IMR-90 (cell line): ENCODE measurements at regions not wholly inside any gene's neighbourhood (a gene's known extent, or its start where the extent isn't known, plus 50 kb on each side); places are given as distances from the start of the nearest gene placed in this dataset.

ENCODE experiments used
- ATAC-seq: fragments of 200-7000 bp; cut with Tn5 transposase; 2 replicates; pipeline ENCODE4 v1.9.1; 2020; ENCODE audit warnings: low read depth, mild to moderate bottlenecking, moderate library complexity
- BruUV-seq: library from RNA; stranded (reverse); fragments of 400-500 nt; replicated peaks from 2 replicates; lab custom pipeline; 2021; lab: Mats Ljungman, UMichigan
- CTCF ChIA-PET: fragments of 300-600 bp; formaldehyde crosslinking; extraction: SDS; loops from one replicate; lab custom pipeline; 2021; ENCODE audit warnings: antibody characterized with exemption; lab: Yijun Ruan, JAX
- POLR2A ChIA-PET: fragments of 300-600 bp; sonication (Branson Sonifier 250); formaldehyde crosslinking; loops from one replicate; lab custom pipeline; 2022; ENCODE audit warnings: antibody characterized with exemption; ENCODE audit not compliant: unreplicated experiment; lab: Charles Lee
- DNase-seq: peaks from one replicate; pipeline ENCODE4 v3.0.0; 2013
- H2AFZ ChIP-seq: replicated peaks from 2 replicates; pipeline ENCODE3; 2013; ENCODE audit warnings: low read length, mild to moderate bottlenecking; ENCODE audit not compliant: poor library complexity
- H2AK5ac ChIP-seq: 2 replicates; pipeline ENCODE4 v1.6.1; 2013; ENCODE audit warnings: low read depth, low read length, inconsistent platforms
- H2AK9ac ChIP-seq: replicated peaks from 2 replicates; pipeline ENCODE3; 2013; ENCODE audit warnings: mild to moderate bottlenecking, low read depth, low read length, moderate library complexity; ENCODE audit not compliant: poor library complexity
- H2BK120ac ChIP-seq: 2 replicates; pipeline ENCODE4 v1.6.1; 2013; ENCODE audit warnings: low read depth, low read length, inconsistent platforms
- H2BK15ac ChIP-seq: 3 replicates; pipeline ENCODE4 v1.6.1; 2013; ENCODE audit warnings: low read depth, low read length, inconsistent platforms
- H2BK20ac ChIP-seq: 2 replicates; pipeline ENCODE4 v1.6.1; 2013; ENCODE audit warnings: low read depth, mild to moderate bottlenecking, inconsistent platforms, low read length, moderate library complexity
- H2BK5ac ChIP-seq: 2 replicates; pipeline ENCODE4 v1.6.1; 2013; ENCODE audit warnings: mild to moderate bottlenecking, low read depth, low read length, inconsistent platforms; ENCODE audit not compliant: poor library complexity, severe bottlenecking
- H3K14ac ChIP-seq: replicated peaks from 2 replicates; pipeline ENCODE4 v1.6.1; 2013; ENCODE audit warnings: low read depth, low read length, inconsistent platforms
- H3K18ac ChIP-seq: 2 replicates; pipeline ENCODE4 v1.6.1; 2013; ENCODE audit warnings: low read depth, low read length, control low read depth
- H3K23ac ChIP-seq: 2 replicates; pipeline ENCODE4 v1.6.1; 2013; ENCODE audit warnings: low read depth, low read length, inconsistent platforms
- H3K27ac ChIP-seq: 2 replicates; pipeline ENCODE4 v1.5.1; 2013; ENCODE audit warnings: mild to moderate bottlenecking, control low read depth, low read length; ENCODE audit not compliant: insufficient read depth
- H3K27me3 ChIP-seq: 2 replicates; pipeline ENCODE4 v1.6.1; 2013; ENCODE audit warnings: low read length; ENCODE audit not compliant: control insufficient read depth, insufficient read depth
- H3K36me3 ChIP-seq: 2 replicates; pipeline ENCODE4 v1.6.1; 2013; ENCODE audit warnings: low read length, mixed read lengths; ENCODE audit not compliant: control insufficient read depth, insufficient read depth
- H3K4ac ChIP-seq: 2 replicates; pipeline ENCODE4 v1.6.1; 2013; ENCODE audit warnings: low read depth, low read length, inconsistent platforms
- H3K4me1 ChIP-seq: 2 replicates; pipeline ENCODE4 v1.6.1; 2013; ENCODE audit warnings: low read length, mixed read lengths; ENCODE audit not compliant: control insufficient read depth, insufficient read depth
- H3K4me2 ChIP-seq: 2 replicates; pipeline ENCODE4 v1.6.1; 2013; ENCODE audit warnings: low read depth, mild to moderate bottlenecking, control low read depth, low read length, moderate library complexity
- H3K4me3 ChIP-seq: 2 replicates; pipeline ENCODE4 v1.5.1; 2013; ENCODE audit warnings: low read depth, mild to moderate bottlenecking, control low read depth, low read length, moderate library complexity; ENCODE audit not compliant: insufficient read depth
- H3K56ac ChIP-seq: 2 replicates; pipeline ENCODE4 v1.6.1; 2013; ENCODE audit warnings: low read length, inconsistent platforms; ENCODE audit not compliant: insufficient read depth; ENCODE audit errors: extremely low read depth
- H3K79me1 ChIP-seq, 2 experiments: 2 replicates each; pipeline ENCODE4 v1.6.1; 2013; ENCODE audit warnings: low read length in 2 of 2, inconsistent platforms in 1 of 2, low read depth in 1 of 2
- H3K9ac ChIP-seq: 2 replicates; pipeline ENCODE4 v1.6.1; 2013; ENCODE audit warnings: low read depth, low read length, control low read depth
- H3K9me1 ChIP-seq: 2 replicates; pipeline ENCODE4 v1.6.1; 2013; ENCODE audit warnings: low read length, inconsistent platforms; ENCODE audit not compliant: insufficient read depth
- H3K9me3 ChIP-seq: 2 replicates; pipeline ENCODE4 v1.6.1; 2013; ENCODE audit warnings: low read length; ENCODE audit not compliant: control insufficient read depth, insufficient read depth
- H4K20me1 ChIP-seq: 2 replicates; pipeline ENCODE4 v1.6.1; 2013; ENCODE audit warnings: low read length, inconsistent platforms; ENCODE audit not compliant: insufficient read depth
- H4K5ac ChIP-seq: 2 replicates; pipeline ENCODE4 v1.6.1; 2013; ENCODE audit warnings: mild to moderate bottlenecking, low read depth, low read length, control low read depth
- H4K8ac ChIP-seq, 2 experiments: 2 replicates each; pipeline ENCODE4 v1.6.1; 2013; ENCODE audit warnings: low read depth in 2 of 2, low read length in 2 of 2, control low read depth in 1 of 2, inconsistent platforms in 1 of 2
- H4K91ac ChIP-seq: 2 replicates; pipeline ENCODE4 v1.6.1; 2013; ENCODE audit warnings: low read depth, low read length, inconsistent platforms; ENCODE audit not compliant: insufficient read depth
- CEBPB ChIP-seq: IDR thresholded peaks from 2 replicates; pipeline ENCODE4 v1.6.1; 2012; ENCODE audit warnings: low read depth, low read length, improper control_type of control experiment
- FOS ChIP-seq: fragments of 150-350 bp; IDR thresholded peaks from 2 replicates; pipeline ENCODE4 v1.6.1; 2016; ENCODE audit warnings: low read depth, low read length
- MAFK ChIP-seq: IDR thresholded peaks from 2 replicates; pipeline ENCODE4 v1.6.1; 2012; ENCODE audit warnings: low read depth, low read length, improper control_type of control experiment
- MAZ ChIP-seq: IDR thresholded peaks from 2 replicates; pipeline ENCODE4 v1.6.1; 2012; ENCODE audit warnings: low read depth, mild to moderate bottlenecking, low read length, improper control_type of control experiment, moderate library complexity, borderline replicate concordance
- MXI1 ChIP-seq: IDR thresholded peaks from 2 replicates; pipeline ENCODE4 v1.6.1; 2012; ENCODE audit warnings: low read depth, mild to moderate bottlenecking, low read length, moderate library complexity, borderline replicate concordance
- NFE2L2 ChIP-seq: fragments of 150-350 bp; IDR thresholded peaks from 2 replicates; pipeline ENCODE4 v1.6.1; 2016; ENCODE audit warnings: low read depth, mild to moderate bottlenecking, low read length
- POLR2A ChIP-seq: IDR thresholded peaks from 2 replicates; pipeline ENCODE4 v1.6.1; 2012; ENCODE audit warnings: mild to moderate bottlenecking, low read depth, low read length
- RAD21 ChIP-seq: IDR thresholded peaks from 2 replicates; pipeline ENCODE4 v1.6.1; 2012; ENCODE audit warnings: low read length, improper control_type of control experiment
- RCOR1 ChIP-seq: IDR thresholded peaks from 2 replicates; pipeline ENCODE4 v1.6.1; 2012; ENCODE audit warnings: mild to moderate bottlenecking, low read length, improper control_type of control experiment; ENCODE audit not compliant: insufficient replicate concordance
- SMC3 ChIP-seq: fragments of 150-350 bp; IDR thresholded peaks from 2 replicates; pipeline ENCODE4 v1.6.1; 2016; ENCODE audit warnings: low read depth, mild to moderate bottlenecking, antibody characterized with exemption, low read length, moderate library complexity
- WGBS, 2 experiments: methylation state at CpG; one replicate each; pipeline versions ENCODE4 v1.1.5 to v1.1.7; 2013; ENCODE audit warnings: missing lambda C conversion rate in 2 of 2; ENCODE audit not compliant: insufficient read length in 1 of 2; ENCODE audit errors: extremely low coverage in 2 of 2; 5-methylcytosine and 5-hydroxymethylcytosine counted together
- dilution Hi-C: fragments of 300-500 bp; cut with HindIII; formaldehyde crosslinking; loops from one replicate; pipeline ENCODE4 v1.14.3; 2018; ENCODE audit warnings: low sequenced_read_pairs; ENCODE audit not compliant: unreplicated experiment
- in situ Hi-C: fragments of 300-500 bp; cut with MboI; formaldehyde crosslinking; loops from 3 replicates; pipeline ENCODE4 v1.14.3; 2019; ENCODE audit warnings: low sequenced_read_pairs, inconsistent platforms, mixed read lengths
- intact Hi-C: fragments of 100-400 bp; cut with micrococcal nuclease; formaldehyde crosslinking; loops from 2 replicates; pipeline ENCODE4 v1.10.0; 2022
- TF ChIP-seq, protein P1 (sequence below): fragments of 150-350 bp; IDR thresholded peaks from 2 replicates; pipeline ENCODE4 v1.6.1; 2017; ENCODE audit warnings: mild to moderate bottlenecking, antibody characterized with exemption, low read length, low read depth
- TF ChIP-seq, protein P2 (sequence below): fragments of 150-350 bp; IDR thresholded peaks from 2 replicates; pipeline ENCODE4 v1.6.1; 2016; ENCODE audit warnings: low read depth, mild to moderate bottlenecking, low read length, moderate library complexity, borderline replicate concordance
- TF ChIP-seq, protein P3 (sequence below): conservative IDR thresholded peaks from 2 replicates; pipeline ENCODE4 v1.5.1; 2012; ENCODE audit warnings: mild to moderate bottlenecking, low read depth, low read length, improper control_type of control experiment

DNA sequence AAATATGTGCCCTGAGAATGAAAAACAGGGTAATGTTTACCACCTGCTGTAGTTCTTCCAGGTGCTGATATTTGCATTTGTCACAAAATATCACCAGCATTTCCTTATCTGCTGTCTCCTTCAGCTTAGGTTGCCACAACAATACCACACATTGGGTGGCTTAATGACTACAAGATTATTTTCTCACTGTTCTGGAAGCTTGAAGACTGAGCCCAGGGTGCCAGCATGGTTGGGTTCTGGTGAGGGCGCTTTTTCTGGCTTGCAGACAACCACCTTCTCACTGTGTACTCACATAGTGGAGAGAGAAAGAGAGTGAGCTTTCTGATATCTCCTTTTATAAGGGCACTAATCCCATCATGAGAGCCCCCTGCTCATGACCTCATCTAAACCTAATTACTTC lies 407.5 kb upstream of the RGPD4 start:
- no TSS peak for BruUV-seq
- no peak overlapping the region for H3K23ac ChIP-seq
- in situ Hi-C loops = no loop called here

More for the DNA sequence above, 407.5 kb upstream of the RGPD4 start:
- H3K9me1 ChIP-seq = no peaks in the 10 kb centered on the region
- no peak overlapping the region for H2BK20ac ChIP-seq
- H3K14ac ChIP-seq = no peak overlapping the region
- no peaks in the 10 kb centered on the region for H3K36me3 ChIP-seq
- no peaks in the 10 kb centered on the region for H3K4me1 ChIP-seq
- H4K5ac ChIP-seq = no peak overlapping the region
- ATAC-seq (no peak), DNase-seq (no peak)
- no peak overlapping the region for H3K18ac ChIP-seq
- no peak overlapping the region for H3K4ac ChIP-seq
- no peak overlapping the region for H3K4me2 ChIP-seq
- WGBS, 2 experiments = no CpG with 5 or more reads among the region's 1 CpG
- no peak overlapping the region for H2BK5ac ChIP-seq
- intact Hi-C loops (no loop called here), dilution Hi-C loops (no loop called here)
- H2BK15ac ChIP-seq = no peak overlapping the region
- ChIA-PET POLR2A (no interaction called here), CTCF (no interaction called here)
- H4K8ac ChIP-seq = no peak overlapping the region
- no peak overlapping the region for H2AK5ac ChIP-seq
- no peak overlapping the region for H2AK9ac ChIP-seq
- TF ChIP-seq FOS (no peak), RAD21 (no peak), MAFK (no peak), MAZ (no peak), RCOR1 (no peak), SMC3 (no peak), CEBPB (no peak), MXI1 (no peak), POLR2A (no peak), NFE2L2 (no peak)
- TF ChIP-seq, protein P1, sequence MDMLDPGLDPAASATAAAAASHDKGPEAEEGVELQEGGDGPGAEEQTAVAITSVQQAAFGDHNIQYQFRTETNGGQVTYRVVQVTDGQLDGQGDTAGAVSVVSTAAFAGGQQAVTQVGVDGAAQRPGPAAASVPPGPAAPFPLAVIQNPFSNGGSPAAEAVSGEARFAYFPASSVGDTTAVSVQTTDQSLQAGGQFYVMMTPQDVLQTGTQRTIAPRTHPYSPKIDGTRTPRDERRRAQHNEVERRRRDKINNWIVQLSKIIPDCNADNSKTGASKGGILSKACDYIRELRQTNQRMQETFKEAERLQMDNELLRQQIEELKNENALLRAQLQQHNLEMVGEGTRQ = no peak
- TF ChIP-seq, protein P2, sequence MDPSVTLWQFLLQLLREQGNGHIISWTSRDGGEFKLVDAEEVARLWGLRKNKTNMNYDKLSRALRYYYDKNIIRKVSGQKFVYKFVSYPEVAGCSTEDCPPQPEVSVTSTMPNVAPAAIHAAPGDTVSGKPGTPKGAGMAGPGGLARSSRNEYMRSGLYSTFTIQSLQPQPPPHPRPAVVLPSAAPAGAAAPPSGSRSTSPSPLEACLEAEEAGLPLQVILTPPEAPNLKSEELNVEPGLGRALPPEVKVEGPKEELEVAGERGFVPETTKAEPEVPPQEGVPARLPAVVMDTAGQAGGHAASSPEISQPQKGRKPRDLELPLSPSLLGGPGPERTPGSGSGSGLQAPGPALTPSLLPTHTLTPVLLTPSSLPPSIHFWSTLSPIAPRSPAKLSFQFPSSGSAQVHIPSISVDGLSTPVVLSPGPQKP = no peak
- TF ChIP-seq, protein P3, sequence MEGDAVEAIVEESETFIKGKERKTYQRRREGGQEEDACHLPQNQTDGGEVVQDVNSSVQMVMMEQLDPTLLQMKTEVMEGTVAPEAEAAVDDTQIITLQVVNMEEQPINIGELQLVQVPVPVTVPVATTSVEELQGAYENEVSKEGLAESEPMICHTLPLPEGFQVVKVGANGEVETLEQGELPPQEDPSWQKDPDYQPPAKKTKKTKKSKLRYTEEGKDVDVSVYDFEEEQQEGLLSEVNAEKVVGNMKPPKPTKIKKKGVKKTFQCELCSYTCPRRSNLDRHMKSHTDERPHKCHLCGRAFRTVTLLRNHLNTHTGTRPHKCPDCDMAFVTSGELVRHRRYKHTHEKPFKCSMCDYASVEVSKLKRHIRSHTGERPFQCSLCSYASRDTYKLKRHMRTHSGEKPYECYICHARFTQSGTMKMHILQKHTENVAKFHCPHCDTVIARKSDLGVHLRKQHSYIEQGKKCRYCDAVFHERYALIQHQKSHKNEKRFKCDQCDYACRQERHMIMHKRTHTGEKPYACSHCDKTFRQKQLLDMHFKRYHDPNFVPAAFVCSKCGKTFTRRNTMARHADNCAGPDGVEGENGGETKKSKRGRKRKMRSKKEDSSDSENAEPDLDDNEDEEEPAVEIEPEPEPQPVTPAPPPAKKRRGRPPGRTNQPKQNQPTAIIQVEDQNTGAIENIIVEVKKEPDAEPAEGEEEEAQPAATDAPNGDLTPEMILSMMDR = no peak
- H3K27ac ChIP-seq = no peak overlapping the region
- H3K4me3 ChIP-seq = no peak overlapping the region
- no peak overlapping the region for H2BK120ac ChIP-seq
- no peak overlapping the region for H3K56ac ChIP-seq
- H3K9ac ChIP-seq = no peak overlapping the region
- H3K9me3 ChIP-seq = peaks cover 2% of the 10 kb centered on the region; the same call in 1 of the 2 replicates
- H4K20me1 ChIP-seq = no peaks in the 10 kb centered on the region
- no peaks in the 10 kb centered on the region for H3K79me1 ChIP-seq
- H2AFZ ChIP-seq = no peak overlapping the region
- H3K27me3 ChIP-seq = no peaks in the 10 kb centered on the region
- no peak overlapping the region for H4K91ac ChIP-seq
